SK-N-SH treated with all-trans-retinoic acid at 6 μM for 48 hours (cell line): ENCODE measurements at regions not wholly inside any gene's neighbourhood (a gene's known extent, or its start where the extent isn't known, plus 50 kb on each side); places are given as distances from the start of the nearest gene placed in this dataset.

Experiments used
- ATAC-seq: fragments of 200-7000 bp; cut with Tn5 transposase; 3 replicates; pipeline ENCODE4 v1.9.1; 2020; ENCODE audit warnings: mild to moderate bottlenecking, moderate library complexity
- ARNTL ChIP-seq: fragments of 450-650 bp; formaldehyde crosslinking; IDR thresholded peaks from 2 replicates; pipeline ENCODE4 v1.5.0; 2020; ENCODE audit warnings: low read depth, mild to moderate bottlenecking, moderate library complexity, borderline replicate concordance
- BACH2 ChIP-seq: fragments of 250-450 bp; sonication (Bioruptor Pico); IDR thresholded peaks from 2 replicates; pipeline ENCODE4 v1.9.0; 2021; ENCODE audit warnings: mild to moderate bottlenecking, borderline replicate concordance
- CREB5 ChIP-seq: fragments of 250-450 bp; sonication (Bioruptor Pico); IDR thresholded peaks from 2 replicates; pipeline ENCODE4 v1.5.1; 2020; ENCODE audit warnings: low read depth, mild to moderate bottlenecking, moderate library complexity
- CSDC2 ChIP-seq: fragments of 250-450 bp; sonication (Bioruptor Pico); IDR thresholded peaks from 2 replicates; pipeline ENCODE4 v1.5.0; 2020; ENCODE audit warnings: mild to moderate bottlenecking, moderate library complexity
- CSRNP3 ChIP-seq: fragments of 250-450 bp; sonication (Bioruptor Pico); IDR thresholded peaks from 2 replicates; pipeline ENCODE4 v1.5.1; 2021; ENCODE audit warnings: mild to moderate bottlenecking, moderate library complexity
- ESRRG ChIP-seq: fragments of 250-450 bp; sonication (Bioruptor Pico); IDR thresholded peaks from 2 replicates; pipeline ENCODE4 v1.6.1; 2021; ENCODE audit warnings: mild to moderate bottlenecking
- GLIS3 ChIP-seq: fragments of 250-450 bp; sonication (Bioruptor Pico); IDR thresholded peaks from 2 replicates; pipeline ENCODE4 v1.5.0; 2020; ENCODE audit warnings: mild to moderate bottlenecking, moderate library complexity
- OSR1 ChIP-seq: fragments of 250-450 bp; sonication (Bioruptor Pico); IDR thresholded peaks from 2 replicates; pipeline ENCODE4 v1.8.0; 2022; ENCODE audit warnings: moderate library complexity, mild to moderate bottlenecking, inconsistent platforms
- POU6F1 ChIP-seq: fragments of 250-450 bp; sonication (Bioruptor Pico); IDR thresholded peaks from 2 replicates; pipeline ENCODE4 v1.8.0; 2021; ENCODE audit warnings: low read depth, mild to moderate bottlenecking, moderate library complexity, borderline replicate concordance
- PPARA ChIP-seq: fragments of 250-450 bp; sonication (Bioruptor Pico); IDR thresholded peaks from 2 replicates; pipeline ENCODE4 v1.5.0; 2020; ENCODE audit warnings: mild to moderate bottlenecking, borderline replicate concordance
- RARB ChIP-seq: fragments of 250-450 bp; sonication (Bioruptor Pico); IDR thresholded peaks from 2 replicates; pipeline ENCODE4 v1.8.0; 2021; ENCODE audit warnings: mild to moderate bottlenecking, moderate library complexity
- SNAI2 ChIP-seq: fragments of 250-450 bp; sonication (Bioruptor Pico); IDR thresholded peaks from 2 replicates; pipeline ENCODE4 v1.5.0; 2020; ENCODE audit warnings: mild to moderate bottlenecking, moderate library complexity
- TCF4 ChIP-seq: fragments of 250-450 bp; sonication (Bioruptor Pico); IDR thresholded peaks from 2 replicates; pipeline ENCODE4 v1.8.0; 2021; ENCODE audit warnings: mild to moderate bottlenecking, moderate library complexity, borderline replicate concordance
- TOX ChIP-seq: fragments of 250-450 bp; sonication (Bioruptor Pico); IDR thresholded peaks from 2 replicates; pipeline ENCODE4 v1.8.0; 2021; ENCODE audit warnings: mild to moderate bottlenecking, moderate library complexity, borderline replicate concordance
- TSHZ2 ChIP-seq: fragments of 250-450 bp; sonication (Bioruptor Pico); IDR thresholded peaks from 2 replicates; pipeline ENCODE4 v1.5.0; 2020; ENCODE audit warnings: mild to moderate bottlenecking, moderate library complexity
- ZFP3 ChIP-seq: fragments of 250-450 bp; sonication (Bioruptor Pico); IDR thresholded peaks from 2 replicates; pipeline ENCODE4 v1.5.0; 2020; ENCODE audit warnings: mild to moderate bottlenecking, moderate library complexity
- ZNF565 ChIP-seq: fragments of 450-650 bp; formaldehyde crosslinking; conservative IDR thresholded peaks from 2 replicates; pipeline ENCODE4 v1.5.0; 2020; ENCODE audit warnings: low read depth, mild to moderate bottlenecking, moderate library complexity
- ZNF70 ChIP-seq: fragments of 450-650 bp; formaldehyde crosslinking; IDR thresholded peaks from 2 replicates; pipeline ENCODE4 v1.5.0; 2020; ENCODE audit warnings: mild to moderate bottlenecking, moderate library complexity
- ZNF8 ChIP-seq: fragments of 450-650 bp; formaldehyde crosslinking; IDR thresholded peaks from 2 replicates; pipeline ENCODE4 v1.5.0; 2020; ENCODE audit warnings: mild to moderate bottlenecking, moderate library complexity

- TF ChIP-seq POU6F1 (CRISPR knock-in tag) (no peak), ARNTL (CRISPR knock-in tag) (no peak), ZNF8 (CRISPR knock-in tag) (no peak), CSDC2 (CRISPR knock-in tag) (no peak), PPARA (no peak), ZNF70 (no peak), CREB5 (no peak)
Measured at GRCh38 chr10:58973235-58973595, 203.2 kb upstream of the PHYHIPL start (continued).

GRCh38 chr10:58976254-58976653 lies 200.2 kb upstream of the PHYHIPL start:
- TF ChIP-seq POU6F1 (CRISPR knock-in tag) (no peak), SNAI2 (CRISPR knock-in tag) (no peak), ZNF8 (CRISPR knock-in tag) (no peak), RARB (no peak)
- ATAC-seq, result no peak

- TF ChIP-seq ZNF8 (CRISPR knock-in tag) (no peak), POU6F1 (CRISPR knock-in tag) (no peak), ZNF565 (no peak), ZFP3 (CRISPR knock-in tag) (no peak), RARB (no peak), ZNF70 (no peak), ESRRG (CRISPR knock-in tag) (no peak), TOX (CRISPR knock-in tag) (no peak), GLIS3 (CRISPR knock-in tag) (no peak), TCF4 (CRISPR knock-in tag) (no peak), CREB5 (no peak), PPARA (no peak), TSHZ2 (CRISPR knock-in tag) (no peak), OSR1 (CRISPR knock-in tag) (no peak), CSRNP3 (CRISPR knock-in tag) (no peak), BACH2 (no peak)
Measured at GRCh38 chr10:58979711-58980110, 196.7 kb upstream of the PHYHIPL start.

More at GRCh38 chr10:58979711-58980110, 196.7 kb upstream of the PHYHIPL start:
- no peak for ATAC-seq
